ENCODE measurements at regions not wholly inside any gene's neighbourhood (a gene's known extent, or its start where the extent isn't known, plus 50 kb on each side); places are given as distances from the start of the nearest gene placed in this dataset.

GRCh38 chr2:120871016-120871635 lies 135.5 kb downstream of the GLI2 start:
- TF ChIP-seq RAD21 (IDR thresholded peaks at IDR 0.05; ENCODE audit: low read depth) (no peak), TAF1 (IDR thresholded peaks at IDR 0.05; ENCODE audit: low read depth) (no peak), CEBPB (IDR thresholded peaks at IDR 0.05) (no peak), CREB1 (IDR thresholded peaks at IDR 0.05; ENCODE audit: low read depth) (no peak), ZBTB7A (IDR thresholded peaks at IDR 0.05; ENCODE audit: low read depth) (no peak), TCF12 (IDR thresholded peaks at IDR 0.05; ENCODE audit: low read depth) (no peak), YY1 (IDR thresholded peaks at IDR 0.05; ENCODE audit: low read depth) (no peak), EGR1 (IDR thresholded peaks at IDR 0.05) (no peak), EP300 (IDR thresholded peaks at IDR 0.05; ENCODE audit: borderline replicate concordance) (no peak)
- TF ChIP-seq, protein P1, sequence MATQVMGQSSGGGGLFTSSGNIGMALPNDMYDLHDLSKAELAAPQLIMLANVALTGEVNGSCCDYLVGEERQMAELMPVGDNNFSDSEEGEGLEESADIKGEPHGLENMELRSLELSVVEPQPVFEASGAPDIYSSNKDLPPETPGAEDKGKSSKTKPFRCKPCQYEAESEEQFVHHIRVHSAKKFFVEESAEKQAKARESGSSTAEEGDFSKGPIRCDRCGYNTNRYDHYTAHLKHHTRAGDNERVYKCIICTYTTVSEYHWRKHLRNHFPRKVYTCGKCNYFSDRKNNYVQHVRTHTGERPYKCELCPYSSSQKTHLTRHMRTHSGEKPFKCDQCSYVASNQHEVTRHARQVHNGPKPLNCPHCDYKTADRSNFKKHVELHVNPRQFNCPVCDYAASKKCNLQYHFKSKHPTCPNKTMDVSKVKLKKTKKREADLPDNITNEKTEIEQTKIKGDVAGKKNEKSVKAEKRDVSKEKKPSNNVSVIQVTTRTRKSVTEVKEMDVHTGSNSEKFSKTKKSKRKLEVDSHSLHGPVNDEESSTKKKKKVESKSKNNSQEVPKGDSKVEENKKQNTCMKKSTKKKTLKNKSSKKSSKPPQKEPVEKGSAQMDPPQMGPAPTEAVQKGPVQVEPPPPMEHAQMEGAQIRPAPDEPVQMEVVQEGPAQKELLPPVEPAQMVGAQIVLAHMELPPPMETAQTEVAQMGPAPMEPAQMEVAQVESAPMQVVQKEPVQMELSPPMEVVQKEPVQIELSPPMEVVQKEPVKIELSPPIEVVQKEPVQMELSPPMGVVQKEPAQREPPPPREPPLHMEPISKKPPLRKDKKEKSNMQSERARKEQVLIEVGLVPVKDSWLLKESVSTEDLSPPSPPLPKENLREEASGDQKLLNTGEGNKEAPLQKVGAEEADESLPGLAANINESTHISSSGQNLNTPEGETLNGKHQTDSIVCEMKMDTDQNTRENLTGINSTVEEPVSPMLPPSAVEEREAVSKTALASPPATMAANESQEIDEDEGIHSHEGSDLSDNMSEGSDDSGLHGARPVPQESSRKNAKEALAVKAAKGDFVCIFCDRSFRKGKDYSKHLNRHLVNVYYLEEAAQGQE (IDR thresholded peaks at IDR 0.05; ENCODE audit: low read depth) = no peak
